Keratinocyte (primary cell): ENCODE measurements at regions not wholly inside any gene's neighbourhood (a gene's known extent, or its start where the extent isn't known, plus 50 kb on each side); places are given as distances from the start of the nearest gene placed in this dataset.

Experiments
- EZH2 ChIP-seq: IDR thresholded peaks from one replicate; pipeline ENCODE4 v1.6.1; 2012; ENCODE audit warnings: inconsistent platforms, mild to moderate bottlenecking, low read length, moderate library complexity
- TF ChIP-seq, protein P1 (sequence below), 3 experiments: IDR thresholded peaks in 1 of 3; conservative IDR thresholded peaks in 1 of 3; optimal IDR thresholded peaks in 1 of 3; 2 replicates in 2 of 3; 3 replicates in 1 of 3; pipeline versions ENCODE3 to v1.5.1; 2011; ENCODE audit warnings: low read length in 3 of 3, mild to moderate bottlenecking in 3 of 3, moderate library complexity in 2 of 3, control low read depth in 1 of 3, inconsistent platforms in 1 of 3; ENCODE audit not compliant: insufficient read depth in 2 of 3; ENCODE audit errors: extremely low read depth in 1 of 3

DNA sequence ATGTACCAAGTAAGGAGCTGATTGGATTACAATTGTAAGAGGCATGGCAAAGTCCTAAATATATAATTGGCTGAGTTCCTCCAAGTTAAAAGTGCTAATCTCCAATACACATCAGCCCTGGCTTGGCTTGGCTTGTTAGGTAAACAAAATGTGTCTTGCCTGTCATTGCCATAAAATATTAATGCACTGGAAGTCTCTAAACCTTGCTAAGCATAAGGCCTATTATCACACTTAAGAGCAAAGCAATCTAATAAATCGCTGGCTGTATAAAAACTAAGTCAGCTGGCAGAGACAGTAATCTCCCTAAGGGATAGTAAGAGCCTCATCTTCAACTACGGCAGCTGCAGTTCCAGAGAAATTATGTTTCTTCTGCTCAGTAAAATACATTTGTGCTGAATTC is 418.6 kb upstream of the GRAMD2B start:
- TF ChIP-seq, protein P1, sequence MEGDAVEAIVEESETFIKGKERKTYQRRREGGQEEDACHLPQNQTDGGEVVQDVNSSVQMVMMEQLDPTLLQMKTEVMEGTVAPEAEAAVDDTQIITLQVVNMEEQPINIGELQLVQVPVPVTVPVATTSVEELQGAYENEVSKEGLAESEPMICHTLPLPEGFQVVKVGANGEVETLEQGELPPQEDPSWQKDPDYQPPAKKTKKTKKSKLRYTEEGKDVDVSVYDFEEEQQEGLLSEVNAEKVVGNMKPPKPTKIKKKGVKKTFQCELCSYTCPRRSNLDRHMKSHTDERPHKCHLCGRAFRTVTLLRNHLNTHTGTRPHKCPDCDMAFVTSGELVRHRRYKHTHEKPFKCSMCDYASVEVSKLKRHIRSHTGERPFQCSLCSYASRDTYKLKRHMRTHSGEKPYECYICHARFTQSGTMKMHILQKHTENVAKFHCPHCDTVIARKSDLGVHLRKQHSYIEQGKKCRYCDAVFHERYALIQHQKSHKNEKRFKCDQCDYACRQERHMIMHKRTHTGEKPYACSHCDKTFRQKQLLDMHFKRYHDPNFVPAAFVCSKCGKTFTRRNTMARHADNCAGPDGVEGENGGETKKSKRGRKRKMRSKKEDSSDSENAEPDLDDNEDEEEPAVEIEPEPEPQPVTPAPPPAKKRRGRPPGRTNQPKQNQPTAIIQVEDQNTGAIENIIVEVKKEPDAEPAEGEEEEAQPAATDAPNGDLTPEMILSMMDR (optimal IDR thresholded peaks at IDR 0.05 in 1 of 3, IDR thresholded peaks at IDR 0.05 in 1 of 3, conservative IDR thresholded peaks at IDR 0.05 in 1 of 3; ENCODE audit: extremely low read depth in 1 of 3, insufficient read depth in 2 of 3, low read length in 3 of 3) = no peak
- TF ChIP-seq EZH2 = no peak
